HG03097 (cell line): ENCODE measurements at regions not wholly inside any gene's neighbourhood (a gene's known extent, or its start where the extent isn't known, plus 50 kb on each side); places are given as distances from the start of the nearest gene placed in this dataset.

Experiments used
- ATAC-seq: cut with Tn5 transposase; IDR thresholded peaks from one replicate; pipeline ENCODE4 v1.9.1; 2021; ENCODE audit not compliant: unreplicated experiment, low FRiP score

- ATAC-seq, result no peak
Measured at GRCh38 chr5:57561231-57561842, 78.7 kb upstream of the ACTBL2 start.

GRCh38 chr5:57559110-57559635 is 76.6 kb upstream of the ACTBL2 start:
- no peak for ATAC-seq

GRCh38 chr5:57552033-57552432 is 69.4 kb upstream of the ACTBL2 start:
- no peak for ATAC-seq

GRCh38 chr5:57551251-57551650 is 68.6 kb upstream of the ACTBL2 start:
- no peak for ATAC-seq

- no peak for ATAC-seq
Measured at GRCh38 chr5:57550132-57550531, 67.5 kb upstream of the ACTBL2 start.

GRCh38 chr5:57549566-57549965 is 67.0 kb upstream of the ACTBL2 start:
- no peak for ATAC-seq

- no peak for ATAC-seq
Measured at GRCh38 chr5:57540823-57541222, 58.2 kb upstream of the ACTBL2 start.

GRCh38 chr5:57539281-57539701 is 56.7 kb upstream of the ACTBL2 start:
- ATAC-seq, result no peak

GRCh38 chr5:57538341-57538955 is 55.8 kb upstream of the ACTBL2 start:
- no peak for ATAC-seq

- no peak for ATAC-seq
Measured at GRCh38 chr5:57537811-57538210, 55.2 kb upstream of the ACTBL2 start.

GRCh38 chr5:57532513-57533497 is 50.2 kb upstream of the ACTBL2 start:
- no peak for ATAC-seq
